ENCODE measurements at regions not wholly inside any gene's neighbourhood (a gene's known extent, or its start where the extent isn't known, plus 50 kb on each side); places are given as distances from the start of the nearest gene placed in this dataset.

GRCh38 chr14:57085043-57085442 lies 183.7 kb downstream of the EXOC5 start:
- TF ChIP-seq EZH2 (IDR thresholded peaks at IDR 0.05; ENCODE audit: borderline replicate concordance, low read depth, low read length, severe bottlenecking) = no peak
- TF ChIP-seq, protein P1, sequence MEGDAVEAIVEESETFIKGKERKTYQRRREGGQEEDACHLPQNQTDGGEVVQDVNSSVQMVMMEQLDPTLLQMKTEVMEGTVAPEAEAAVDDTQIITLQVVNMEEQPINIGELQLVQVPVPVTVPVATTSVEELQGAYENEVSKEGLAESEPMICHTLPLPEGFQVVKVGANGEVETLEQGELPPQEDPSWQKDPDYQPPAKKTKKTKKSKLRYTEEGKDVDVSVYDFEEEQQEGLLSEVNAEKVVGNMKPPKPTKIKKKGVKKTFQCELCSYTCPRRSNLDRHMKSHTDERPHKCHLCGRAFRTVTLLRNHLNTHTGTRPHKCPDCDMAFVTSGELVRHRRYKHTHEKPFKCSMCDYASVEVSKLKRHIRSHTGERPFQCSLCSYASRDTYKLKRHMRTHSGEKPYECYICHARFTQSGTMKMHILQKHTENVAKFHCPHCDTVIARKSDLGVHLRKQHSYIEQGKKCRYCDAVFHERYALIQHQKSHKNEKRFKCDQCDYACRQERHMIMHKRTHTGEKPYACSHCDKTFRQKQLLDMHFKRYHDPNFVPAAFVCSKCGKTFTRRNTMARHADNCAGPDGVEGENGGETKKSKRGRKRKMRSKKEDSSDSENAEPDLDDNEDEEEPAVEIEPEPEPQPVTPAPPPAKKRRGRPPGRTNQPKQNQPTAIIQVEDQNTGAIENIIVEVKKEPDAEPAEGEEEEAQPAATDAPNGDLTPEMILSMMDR (IDR thresholded peaks at IDR 0.05; ENCODE audit: borderline replicate concordance, extremely low read depth, low read length, poor library complexity, severe bottlenecking) = no peak

All from DND-41 (cell line).